Keratinocyte (primary cell): ENCODE measurements at regions not wholly inside any gene's neighbourhood (a gene's known extent, or its start where the extent isn't known, plus 50 kb on each side); places are given as distances from the start of the nearest gene placed in this dataset.

ENCODE experiments used
- CTCF ChIP-seq, 3 experiments: IDR thresholded peaks in 1 of 3; conservative IDR thresholded peaks in 1 of 3; optimal IDR thresholded peaks in 1 of 3; 2 replicates in 2 of 3; 3 replicates in 1 of 3; pipeline versions ENCODE3 to v1.5.1; 2011; ENCODE audit warnings: low read length in 3 of 3, mild to moderate bottlenecking in 3 of 3, moderate library complexity in 2 of 3, control low read depth in 1 of 3, inconsistent platforms in 1 of 3; ENCODE audit not compliant: insufficient read depth in 2 of 3; ENCODE audit errors: extremely low read depth in 1 of 3
- EZH2 ChIP-seq: IDR thresholded peaks from one replicate; pipeline ENCODE4 v1.6.1; 2012; ENCODE audit warnings: inconsistent platforms, mild to moderate bottlenecking, low read length, moderate library complexity

DNA sequence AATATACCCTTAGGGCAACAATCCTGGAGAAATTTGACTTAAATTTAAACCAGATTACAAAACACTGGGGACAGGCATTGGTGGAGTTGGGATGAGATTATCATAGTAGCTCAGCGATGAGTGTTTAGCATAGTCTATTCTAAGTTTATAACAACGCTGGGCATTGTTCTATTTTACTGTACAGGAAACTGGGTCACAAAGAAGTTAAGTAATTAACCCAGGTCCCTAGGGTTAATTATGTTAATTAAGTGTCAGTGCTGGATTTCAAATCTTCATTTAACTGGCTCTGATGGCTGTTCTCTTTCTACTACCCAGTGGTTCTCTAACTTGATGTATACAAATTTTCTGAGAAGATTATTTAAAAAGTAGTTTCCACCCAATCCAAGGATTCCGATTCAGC lies 388.9 kb downstream of the KCNRG start:
- TF ChIP-seq CTCF (optimal IDR thresholded peaks at IDR 0.05 in 1 of 3, IDR thresholded peaks at IDR 0.05 in 1 of 3, conservative IDR thresholded peaks at IDR 0.05 in 1 of 3; ENCODE audit: extremely low read depth in 1 of 3, insufficient read depth in 2 of 3, low read length in 3 of 3) = no peak
- no peak for TF ChIP-seq EZH2
